Transverse colon (tissue), 4 donors: ENCODE measurements at regions not wholly inside any gene's neighbourhood (a gene's known extent, or its start where the extent isn't known, plus 50 kb on each side); places are given as distances from the start of the nearest gene placed in this dataset.
"Not testable (repeated sequence)": the region's sequence is repeated elsewhere in the genome, so short reads cannot be mapped to it uniquely, and the experiment has no call there.

Experiments used
- DNase-seq: peaks from one replicate; pipeline ENCODE4 v3.0.0-alpha.2; 2019
- H3K27ac ChIP-seq, 4 donors: fragments of 200-600 bp; sonication (generic); 2 replicates each; pipeline ENCODE4 v1.5.1; 2016 to 2018; ENCODE audit warnings: inconsistent platforms in 4 of 4
- H3K27me3 ChIP-seq: fragments of 200-600 bp; sonication (generic); 2 replicates; pipeline ENCODE4 v1.5.1; 2017; ENCODE audit warnings: inconsistent platforms
- H3K36me3 ChIP-seq, 4 donors: fragments of 200-600 bp; sonication (generic); 2 replicates each; pipeline ENCODE4 v1.5.1; 2017 to 2019; ENCODE audit warnings: inconsistent platforms in 4 of 4
- H3K4me1 ChIP-seq, 4 donors: fragments of 200-600 bp; sonication (generic); 2 replicates each; pipeline ENCODE4 v1.5.1; 2017 to 2020; ENCODE audit warnings: inconsistent platforms in 4 of 4
- H3K4me3 ChIP-seq, 4 donors: fragments of 200-600 bp; sonication (generic); 1 replicate in 1 of 4; 2 replicates in 3 of 4; pipeline versions ENCODE4 v1.5.1 to v1.6.1; 2017 to 2019; ENCODE audit warnings: inconsistent platforms in 4 of 4
- H3K9me3 ChIP-seq, 2 donors: fragments of 200-600 bp; sonication (generic); 2 replicates each; pipeline ENCODE4 v1.5.1; 2017 to 2019; ENCODE audit warnings: inconsistent platforms in 2 of 2
- CTCF ChIP-seq, 5 experiments: fragments of 200-600 bp in 3 of 5; fragments of 450-650 bp in 2 of 5; sonication (generic) in 3 of 5; IDR thresholded peaks; 1 replicate in 2 of 5; 2 replicates in 3 of 5; pipeline ENCODE4 v1.5.1; 2016 to 2017; ENCODE audit warnings: antibody characterized with exemption in 5 of 5, inconsistent platforms in 3 of 5, mild to moderate bottlenecking in 2 of 5, moderate library complexity in 1 of 5
- EP300 ChIP-seq: sonication (generic); formaldehyde crosslinking; IDR thresholded peaks from one replicate; pipeline ENCODE4 v1.6.1; 2017; ENCODE audit warnings: antibody characterized with exemption, low read depth
- POLR2A ChIP-seq: fragments of 450-650 bp; IDR thresholded peaks from one replicate; pipeline ENCODE4 v1.6.1; 2016; ENCODE audit warnings: antibody characterized with exemption, mild to moderate bottlenecking, moderate library complexity
- POLR2AphosphoS5 ChIP-seq, 3 donors: sonication (generic); formaldehyde crosslinking; IDR thresholded peaks; one replicate each; pipeline ENCODE4 v1.6.1; 2016; ENCODE audit warnings: antibody characterized with exemption in 3 of 3
- WGBS, 2 donors: methylation state at CpG; one replicate each; pipeline ENCODE4 v1.1.5; 2018; ENCODE audit warnings: low coverage in 1 of 2; 5-methylcytosine and 5-hydroxymethylcytosine counted together
- in situ Hi-C, 4 donors: fragments of 200-750 bp; cut with MboI; loops; one replicate each; pipeline versions ENCODE4 v1.15.0 to v1.15.1; 2017; ENCODE audit warnings: low sequenced_read_pairs in 3 of 4, low pct_ligation_motif_present in 1 of 4, low pct_unique_long_range_greater_than_20kb in 1 of 4
- intact Hi-C: fragments of 100-400 bp; cut with DNase I; formaldehyde crosslinking; loops from one replicate; pipeline ENCODE4 v1.15.1; 2023; ENCODE audit warnings: low total_unique reads

GRCh38 chr4:127484117-127484516 lies 148.6 kb upstream of the INTU start:
- TF ChIP-seq POLR2A (no peak), POLR2AphosphoS5 (IDR thresholded peaks at IDR 0.05) (no peak), EP300 (no peak), CTCF (IDR thresholded peaks at IDR 0.05) (no peak)
- in situ Hi-C loops: no loop called here
- intact Hi-C loops: no loop called here
- Histone ChIP-seq H3K4me1 (no peaks in the 10 kb centered on the region), H3K36me3 (no peaks in the 10 kb centered on the region), H3K9me3 (no peaks in the 10 kb centered on the region), H3K27ac (no peak overlapping the region), H3K27me3 (no peaks in the 10 kb centered on the region), H3K4me3 (no peak overlapping the region)
- 44% methylated on average over 1 of the region's 1 CpG; no CpG with 5 or more reads in 1 of the 2 donors for WGBS, 2 donors
- DNase-seq: no peak

- TF ChIP-seq EP300 (no peak), CTCF (IDR thresholded peaks at IDR 0.05) (no peak), POLR2AphosphoS5 (IDR thresholded peaks at IDR 0.05) (no peak)
- no peak overlapping the region for H3K27ac ChIP-seq
- no peaks in the 10 kb centered on the region for H3K36me3 ChIP-seq
- WGBS, 2 donors: 70 to 100% methylated on average over 1 of the region's 1 CpG
- intact Hi-C loops (no loop called here), in situ Hi-C loops (no loop called here)
- DNase-seq: no peak
- H3K4me3 ChIP-seq: no peak overlapping the region
- H3K4me1 ChIP-seq: no peaks in the 10 kb centered on the region
- no peaks in the 10 kb centered on the region for H3K27me3 ChIP-seq
- no peaks in the 10 kb centered on the region for H3K9me3 ChIP-seq
Measured at GRCh38 chr4:127486248-127486647, 146.5 kb upstream of the INTU start.

GRCh38 chr4:127491571-127491970 lies 141.2 kb upstream of the INTU start:
- intact Hi-C loops (no loop called here), in situ Hi-C loops (no loop called here)
- H3K4me3 ChIP-seq: no peak overlapping the region
- no peak overlapping the region for H3K27ac ChIP-seq
- TF ChIP-seq POLR2AphosphoS5 (IDR thresholded peaks at IDR 0.05): no peak
- no peak for TF ChIP-seq CTCF (IDR thresholded peaks at IDR 0.05)
- TF ChIP-seq EP300: no peak
- no peak for TF ChIP-seq POLR2A
- H3K27me3 ChIP-seq: no peaks in the 10 kb centered on the region
- no peaks in the 10 kb centered on the region for H3K9me3 ChIP-seq
- no peaks in the 10 kb centered on the region for H3K4me1 ChIP-seq
- no peak for DNase-seq
- H3K36me3 ChIP-seq: no peaks in the 10 kb centered on the region

- DNase-seq, H3K36me3 ChIP-seq, H3K9me3 ChIP-seq, H3K27me3 ChIP-seq, in situ Hi-C loops, H3K27ac ChIP-seq, H3K4me1 ChIP-seq, intact Hi-C loops, H3K4me3 ChIP-seq: not testable (repeated sequence)
- 86% methylated on average over 9 of the region's 9 CpGs; no CpG with 5 or more reads in 1 of the 2 donors for WGBS, 2 donors
Measured at GRCh38 chr4:127496875-127497274, 135.9 kb upstream of the INTU start.

GRCh38 chr4:127498366-127498765 lies 134.4 kb upstream of the INTU start:
- in situ Hi-C loops (no loop called here), intact Hi-C loops (no loop called here)
- Histone ChIP-seq H3K27me3 (no peaks in the 10 kb centered on the region), H3K4me3 (no peak overlapping the region), H3K27ac (no peak overlapping the region), H3K36me3 (no peaks in the 10 kb centered on the region), H3K4me1 (no peaks in the 10 kb centered on the region), H3K9me3 (no peaks in the 10 kb centered on the region)
- no peak for DNase-seq
- TF ChIP-seq EP300: no peak
- TF ChIP-seq POLR2AphosphoS5 (IDR thresholded peaks at IDR 0.05): no peak
- TF ChIP-seq CTCF (IDR thresholded peaks at IDR 0.05): no peak
- TF ChIP-seq POLR2A: no peak
